Endothelial cell of umbilical vein (primary cell): ENCODE measurements at regions not wholly inside any gene's neighbourhood (a gene's known extent, or its start where the extent isn't known, plus 50 kb on each side); places are given as distances from the start of the nearest gene placed in this dataset.

Source experiments
- BruUV-seq: library from RNA; stranded (reverse); fragments of 400-500 nt; replicated peaks from 2 replicates; lab custom pipeline; 2021; lab: Mats Ljungman, UMichigan
- CTCF ChIA-PET: fragments of 300-600, 350-600 bp; sonication (Branson Sonifier 250); formaldehyde crosslinking; loops from one replicate; lab custom pipeline; 2021; ENCODE audit warnings: antibody characterized with exemption, inconsistent platforms; lab: Charles Lee
- POLR2A ChIA-PET: fragments of 300-600, 350-600 bp; sonication (Branson Sonifier 250); formaldehyde crosslinking; loops from one replicate; lab custom pipeline; 2021; ENCODE audit warnings: antibody characterized with exemption, inconsistent platforms; lab: Charles Lee
- DNase-seq: peaks from one replicate; pipeline ENCODE4 v3.0.0-alpha.2; 2011; ENCODE audit warnings: low read depth, low spot score
- FAIRE-seq: peaks from 2 replicates; lab custom pipeline; 2011; peaks lifted over from hg19 to GRCh38; lab: Jason Lieb, UNC
- H2AFZ ChIP-seq: 2 replicates; pipeline ENCODE4 v1.6.0; 2012; ENCODE audit warnings: low read depth, low read length, control low read depth, inconsistent platforms
- H3K27ac ChIP-seq: 2 replicates; pipeline ENCODE4 v1.5.1; 2011; ENCODE audit warnings: low read depth, mild to moderate bottlenecking, control low read depth, low read length, moderate library complexity; ENCODE audit not compliant: insufficient read depth
- H3K27me3 ChIP-seq, 2 experiments: 2 replicates each; pipeline versions ENCODE4 v1.6.0 to v1.6.1; 2011; ENCODE audit warnings: low read length in 2 of 2, mixed read lengths in 1 of 2; ENCODE audit not compliant: control insufficient read depth in 2 of 2, insufficient read depth in 2 of 2
- H3K36me3 ChIP-seq, 2 experiments: 2 replicates in 1 of 2; 3 replicates in 1 of 2; pipeline ENCODE4 v1.5.1; 2011; ENCODE audit warnings: low read length in 2 of 2, mild to moderate bottlenecking in 1 of 2, moderate library complexity in 1 of 2; ENCODE audit not compliant: control insufficient read depth in 2 of 2, insufficient read depth in 2 of 2; ENCODE audit errors: extremely low read depth in 1 of 2
- H3K4me1 ChIP-seq: 3 replicates; pipeline ENCODE4 v1.5.1; 2011; ENCODE audit warnings: mild to moderate bottlenecking, low read length; ENCODE audit not compliant: control insufficient read depth, insufficient read depth; ENCODE audit errors: extremely low read depth
- H3K4me2 ChIP-seq: 2 replicates; pipeline ENCODE4 v1.6.1; 2011; ENCODE audit warnings: low read length, control low read depth, mixed read lengths; ENCODE audit not compliant: insufficient read depth
- H3K4me3 ChIP-seq, 3 experiments: fragments of 200-600 bp in 1 of 3; sonication (generic), shearing (Covaris generic) in 1 of 3; replicated peaks in 1 of 3; 2 replicates each; pipeline ENCODE4 v1.5.1; 2011 to 2016; ENCODE audit warnings: control low read depth in 3 of 3, low read length in 3 of 3, mild to moderate bottlenecking in 2 of 3, inconsistent platforms in 1 of 3, low read depth in 1 of 3, moderate library complexity in 1 of 3; ENCODE audit not compliant: insufficient read depth in 1 of 3
- H3K79me2 ChIP-seq: 2 replicates; pipeline ENCODE4 v1.6.0; 2012; ENCODE audit warnings: low read length, inconsistent platforms; ENCODE audit not compliant: control insufficient read depth, insufficient read depth
- H3K9ac ChIP-seq: replicated peaks from 2 replicates; pipeline ENCODE3; 2011; ENCODE audit warnings: low read length, control low read depth; ENCODE audit not compliant: insufficient read depth; ENCODE audit errors: extremely low read depth
- H3K9me1 ChIP-seq: replicated peaks from 3 replicates; pipeline ENCODE4 v1.6.0; 2011; ENCODE audit warnings: mild to moderate bottlenecking, low read length; ENCODE audit not compliant: control insufficient read depth, insufficient read depth; ENCODE audit errors: extremely low read depth
- H3K9me3 ChIP-seq: replicated peaks from 2 replicates; pipeline ENCODE4 v1.5.1; 2012; ENCODE audit warnings: low read length, inconsistent platforms; ENCODE audit not compliant: control insufficient read depth, insufficient read depth
- H4K20me1 ChIP-seq: replicated peaks from 2 replicates; pipeline ENCODE3; 2011; ENCODE audit warnings: mild to moderate bottlenecking, low read length; ENCODE audit not compliant: control insufficient read depth, insufficient read depth; ENCODE audit errors: extremely low read depth
- EZH2 ChIP-seq: IDR thresholded peaks from 2 replicates; pipeline ENCODE4 v1.6.1; 2012; ENCODE audit warnings: borderline replicate concordance, low read depth, mild to moderate bottlenecking, moderate library complexity, low read length, inconsistent platforms; ENCODE audit not compliant: severe bottlenecking
- FOS ChIP-seq: IDR thresholded peaks from 2 replicates; pipeline ENCODE4 v1.6.1; 2011; ENCODE audit warnings: mild to moderate bottlenecking, low read length, moderate library complexity, borderline replicate concordance; ENCODE audit not compliant: insufficient read depth
- GATA2 ChIP-seq: IDR thresholded peaks from 2 replicates; pipeline ENCODE4 v1.7.0; 2011; ENCODE audit warnings: low read depth, mild to moderate bottlenecking, moderate library complexity, mixed read lengths, low read length; ENCODE audit not compliant: insufficient read length, insufficient read depth
- JUN ChIP-seq: IDR thresholded peaks from 2 replicates; pipeline ENCODE4 v1.6.1; 2011; ENCODE audit warnings: borderline replicate concordance, low read depth; ENCODE audit not compliant: insufficient read length, insufficient read depth
- MYC ChIP-seq: IDR thresholded peaks from one replicate; pipeline ENCODE4 v1.6.1; 2011; ENCODE audit warnings: mild to moderate bottlenecking, low read depth, low read length
- POLR2A ChIP-seq: IDR thresholded peaks from 2 replicates; pipeline ENCODE4 v1.6.1; 2012; ENCODE audit warnings: low read depth, mild to moderate bottlenecking, control low read depth, low read length
- POLR2AphosphoS5 ChIP-seq: IDR thresholded peaks from 2 replicates; pipeline ENCODE4 v1.6.1; 2012; ENCODE audit warnings: low read depth, mild to moderate bottlenecking, control low read depth, low read length, moderate library complexity; ENCODE audit not compliant: insufficient read depth
- dilution Hi-C: fragments of 300-500 bp; cut with MboI; formaldehyde crosslinking; loops from one replicate; pipeline ENCODE4 v1.15.0; 2019; ENCODE audit warnings: low sequenced_read_pairs; ENCODE audit not compliant: extremely low pct_ligation_motif_present
- intact Hi-C: fragments of 100-400 bp; cut with micrococcal nuclease; formaldehyde crosslinking; loops from one replicate; pipeline ENCODE4 v1.10.0; 2022
- TF ChIP-seq, protein P1 (sequence below): IDR thresholded peaks from 2 replicates; pipeline ENCODE4 v1.6.1; 2011; ENCODE audit not compliant: insufficient read depth, insufficient read length
- TF ChIP-seq, protein P2 (sequence below), 2 donors: IDR thresholded peaks; 1 replicate in 1 of 2; 2 replicates in 1 of 2; pipeline ENCODE4 v1.5.1; 2011; ENCODE audit warnings: low read length in 2 of 2, mild to moderate bottlenecking in 2 of 2, moderate library complexity in 2 of 2, control low read depth in 1 of 2, inconsistent platforms in 1 of 2, low read depth in 1 of 2; ENCODE audit not compliant: insufficient read depth in 1 of 2; ENCODE audit errors: extremely low read depth in 1 of 2

DNA sequence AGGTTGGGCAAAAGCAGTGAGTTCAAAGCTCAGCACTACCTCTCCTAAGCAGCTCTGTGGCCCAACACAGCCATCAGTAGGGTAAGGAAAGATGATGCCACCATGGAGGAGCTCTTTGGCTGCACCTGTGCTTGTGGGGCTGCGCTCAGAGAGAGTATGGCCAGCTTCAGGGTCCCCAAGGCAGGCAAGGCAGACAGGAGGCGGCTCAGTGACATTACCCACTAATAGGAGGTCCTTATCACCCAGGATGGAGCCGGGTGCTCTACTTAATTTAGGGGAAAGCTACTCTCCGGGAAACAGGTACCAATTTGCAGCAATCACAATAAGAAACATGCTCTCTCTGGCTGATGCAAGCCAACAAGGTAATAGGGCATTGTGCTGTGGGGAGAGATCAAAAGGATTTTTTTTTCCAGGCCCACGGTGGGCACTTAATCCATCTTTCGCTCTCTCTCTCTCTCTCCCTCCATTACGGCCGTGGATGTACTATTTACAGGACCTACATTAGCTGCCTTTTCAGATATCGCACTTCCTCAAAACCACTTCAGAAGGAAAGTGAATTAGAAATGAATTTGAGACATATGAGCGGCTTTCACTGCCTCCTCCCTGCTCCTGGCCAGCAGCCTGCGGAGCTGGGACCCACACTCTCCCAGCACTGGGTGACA, 446.3 kb downstream of the SOX6 start:
- H3K79me2 ChIP-seq: no peaks in the 10 kb centered on the region
- dilution Hi-C loops (no loop called here), intact Hi-C loops (no loop called here)
- no peaks in the 10 kb centered on the region for H3K9me3 ChIP-seq
- H3K9me1 ChIP-seq: no peaks in the 10 kb centered on the region
- no peak overlapping the region for H3K9ac ChIP-seq
- FAIRE-seq (no peak), DNase-seq (no peak)
- no peaks in the 10 kb centered on the region for H3K27me3 ChIP-seq
- no peak overlapping the region for H3K4me2 ChIP-seq
- CTCF ChIA-PET: no interaction called here
- no peaks in the 10 kb centered on the region for H4K20me1 ChIP-seq
- no peaks in the 10 kb centered on the region for H3K36me3 ChIP-seq
- H3K4me1 ChIP-seq: no peaks in the 10 kb centered on the region
- H2AFZ ChIP-seq: no peak overlapping the region
- POLR2A ChIA-PET: no interaction called here
- BruUV-seq: no TSS peak
- TF ChIP-seq GATA2: no peak
- TF ChIP-seq, protein P1, sequence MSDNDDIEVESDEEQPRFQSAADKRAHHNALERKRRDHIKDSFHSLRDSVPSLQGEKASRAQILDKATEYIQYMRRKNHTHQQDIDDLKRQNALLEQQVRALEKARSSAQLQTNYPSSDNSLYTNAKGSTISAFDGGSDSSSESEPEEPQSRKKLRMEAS: no peak
- TF ChIP-seq MYC: no peak
- TF ChIP-seq, protein P2, sequence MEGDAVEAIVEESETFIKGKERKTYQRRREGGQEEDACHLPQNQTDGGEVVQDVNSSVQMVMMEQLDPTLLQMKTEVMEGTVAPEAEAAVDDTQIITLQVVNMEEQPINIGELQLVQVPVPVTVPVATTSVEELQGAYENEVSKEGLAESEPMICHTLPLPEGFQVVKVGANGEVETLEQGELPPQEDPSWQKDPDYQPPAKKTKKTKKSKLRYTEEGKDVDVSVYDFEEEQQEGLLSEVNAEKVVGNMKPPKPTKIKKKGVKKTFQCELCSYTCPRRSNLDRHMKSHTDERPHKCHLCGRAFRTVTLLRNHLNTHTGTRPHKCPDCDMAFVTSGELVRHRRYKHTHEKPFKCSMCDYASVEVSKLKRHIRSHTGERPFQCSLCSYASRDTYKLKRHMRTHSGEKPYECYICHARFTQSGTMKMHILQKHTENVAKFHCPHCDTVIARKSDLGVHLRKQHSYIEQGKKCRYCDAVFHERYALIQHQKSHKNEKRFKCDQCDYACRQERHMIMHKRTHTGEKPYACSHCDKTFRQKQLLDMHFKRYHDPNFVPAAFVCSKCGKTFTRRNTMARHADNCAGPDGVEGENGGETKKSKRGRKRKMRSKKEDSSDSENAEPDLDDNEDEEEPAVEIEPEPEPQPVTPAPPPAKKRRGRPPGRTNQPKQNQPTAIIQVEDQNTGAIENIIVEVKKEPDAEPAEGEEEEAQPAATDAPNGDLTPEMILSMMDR (IDR thresholded peaks at IDR 0.05; ENCODE audit: extremely low read depth in 1 of 2, insufficient read depth in 1 of 2, low read depth in 1 of 2, low read length in 2 of 2): no peak
- TF ChIP-seq JUN: no peak
- no peak for TF ChIP-seq POLR2AphosphoS5
- TF ChIP-seq EZH2: no peak
- TF ChIP-seq POLR2A: no peak
- no peak for TF ChIP-seq FOS
- no peak overlapping the region for H3K4me3 ChIP-seq
- H3K27ac ChIP-seq: no peak overlapping the region
